Esophagus muscularis mucosa (tissue), 4 donors: ENCODE measurements at regions not wholly inside any gene's neighbourhood (a gene's known extent, or its start where the extent isn't known, plus 50 kb on each side); places are given as distances from the start of the nearest gene placed in this dataset.

ENCODE experiments used
- DNase-seq: peaks from one replicate; pipeline ENCODE4 v3.0.0-alpha.2; 2017; ENCODE audit errors: extremely low spot score
- H3K27ac ChIP-seq, 4 donors: fragments of 200-600 bp; sonication (generic); replicated peaks in 1 of 4; 1 replicate in 3 of 4; 2 replicates in 1 of 4; pipeline ENCODE4 v1.5.1; 2016 to 2019; ENCODE audit warnings: mild to moderate bottlenecking in 1 of 4
- H3K27me3 ChIP-seq, 4 donors: fragments of 200-600 bp; sonication (generic); one replicate each; pipeline versions ENCODE4 v1.5.1 to v1.6.0; 2016 to 2019
- H3K36me3 ChIP-seq, 4 donors: fragments of 200-600 bp; sonication (generic); one replicate each; pipeline ENCODE4 v1.5.1; 2016 to 2019
- H3K4me1 ChIP-seq, 4 donors: fragments of 200-600 bp; sonication (generic); one replicate each; pipeline ENCODE4 v1.5.1; 2016 to 2019
- H3K4me3 ChIP-seq, 4 donors: fragments of 200-600 bp; sonication (generic); 1 replicate in 2 of 4; 2 replicates in 2 of 4; pipeline ENCODE4 v1.5.1; 2016 to 2019; ENCODE audit warnings: mild to moderate bottlenecking in 4 of 4, moderate library complexity in 1 of 4
- H3K9me3 ChIP-seq, 4 donors: fragments of 200-600 bp; sonication (generic); 1 replicate in 3 of 4; 2 replicates in 1 of 4; pipeline ENCODE4 v1.5.1; 2016 to 2019
- CTCF ChIP-seq, 3 experiments: fragments of 200-600 bp in 2 of 3; fragments of 450-650 bp in 1 of 3; sonication (generic) in 2 of 3; IDR thresholded peaks; one replicate each; pipeline ENCODE4 v1.5.1; 2017 to 2019; ENCODE audit warnings: antibody characterized with exemption in 3 of 3, mild to moderate bottlenecking in 2 of 3, moderate library complexity in 1 of 3
- EP300 ChIP-seq: sonication (generic); formaldehyde crosslinking; IDR thresholded peaks from one replicate; pipeline ENCODE4 v1.6.1; 2017; ENCODE audit warnings: antibody characterized with exemption
- POLR2A ChIP-seq: fragments of 450-650 bp; IDR thresholded peaks from one replicate; pipeline ENCODE4 v1.6.1; 2017; ENCODE audit warnings: antibody characterized with exemption, moderate library complexity, mild to moderate bottlenecking, low read depth
- POLR2AphosphoS5 ChIP-seq, 2 donors: sonication (generic); formaldehyde crosslinking; IDR thresholded peaks; one replicate each; pipeline ENCODE4 v1.6.1; 2017; ENCODE audit warnings: antibody characterized with exemption in 2 of 2
- WGBS: methylation state at CpG from one replicate; pipeline ENCODE4 v1.1.5; 2018; 5-methylcytosine and 5-hydroxymethylcytosine counted together
- intact Hi-C: fragments of 100-400 bp; cut with DNase I; formaldehyde crosslinking; loops from one replicate; pipeline ENCODE4 v1.15.1; 2023

- 63% methylated on average over 1 of the region's 1 CpG for WGBS
Observed at GRCh38 chr10:23725548-23725947, 286.7 kb downstream of the OTUD1 start.

GRCh38 chr10:23742368-23742767 lies 303.5 kb downstream of the OTUD1 start:
- Histone ChIP-seq H3K9me3 (no peaks in the 10 kb centered on the region), H3K4me1 (no peaks in the 10 kb centered on the region), H3K27ac (no peak overlapping the region), H3K4me3 (no peak overlapping the region), H3K27me3 (no peaks in the 10 kb centered on the region), H3K36me3 (no peaks in the 10 kb centered on the region)
- DNase-seq, result no peak
- intact Hi-C loops, result no loop called here
- 86% methylated on average over 1 of the region's 2 CpGs for WGBS
- TF ChIP-seq POLR2AphosphoS5 (IDR thresholded peaks at IDR 0.05) (no peak), CTCF (IDR thresholded peaks at IDR 0.05) (no peak), POLR2A (no peak), EP300 (no peak)

More at GRCh38 chr10:23725548-23725947, 286.7 kb downstream of the OTUD1 start:
- Histone ChIP-seq H3K36me3 (no peaks in the 10 kb centered on the region), H3K4me3 (no peak overlapping the region), H3K27me3 (no peaks in the 10 kb centered on the region), H3K4me1 (no peaks in the 10 kb centered on the region), H3K27ac (no peak overlapping the region), H3K9me3 (peaks cover 0 to 9% (median 0%) of the 10 kb centered on the region in 4 donors)
- intact Hi-C loops, result no loop called here
- TF ChIP-seq EP300 (no peak), POLR2AphosphoS5 (IDR thresholded peaks at IDR 0.05) (no peak), POLR2A (no peak), CTCF (IDR thresholded peaks at IDR 0.05) (no peak)
- DNase-seq, result no peak

GRCh38 chr10:23742807-23743206 lies 303.9 kb downstream of the OTUD1 start:
- no peak overlapping the region for H3K27ac ChIP-seq
- H3K36me3 ChIP-seq, result no peaks in the 10 kb centered on the region
- WGBS, result 57% methylated on average over 1 of the region's 1 CpG
- no peaks in the 10 kb centered on the region for H3K27me3 ChIP-seq
- no peak overlapping the region for H3K4me3 ChIP-seq
- TF ChIP-seq CTCF (IDR thresholded peaks at IDR 0.05) (no peak), POLR2AphosphoS5 (IDR thresholded peaks at IDR 0.05) (no peak), EP300 (no peak), POLR2A (no peak)
- DNase-seq, result no peak
- intact Hi-C loops, result no loop called here
- H3K9me3 ChIP-seq, result no peaks in the 10 kb centered on the region
- no peaks in the 10 kb centered on the region for H3K4me1 ChIP-seq

GRCh38 chr10:23754179-23754578 lies 315.3 kb downstream of the OTUD1 start:
- Histone ChIP-seq H3K36me3 (no peaks in the 10 kb centered on the region), H3K27me3 (no peaks in the 10 kb centered on the region), H3K9me3 (no peaks in the 10 kb centered on the region), H3K4me3 (no peak overlapping the region), H3K27ac (no peak overlapping the region), H3K4me1 (no peaks in the 10 kb centered on the region)
- DNase-seq, result no peak
- TF ChIP-seq EP300, result no peak
- TF ChIP-seq POLR2A, result no peak
- TF ChIP-seq CTCF (IDR thresholded peaks at IDR 0.05), result no peak
- TF ChIP-seq POLR2AphosphoS5 (IDR thresholded peaks at IDR 0.05), result no peak
- 52% methylated on average over 2 of the region's 2 CpGs for WGBS
- intact Hi-C loops, result no loop called here

- Histone ChIP-seq H3K9me3 (no peaks in the 10 kb centered on the region), H3K36me3 (no peaks in the 10 kb centered on the region)
- 70% methylated on average over 5 of the region's 5 CpGs for WGBS
Observed at GRCh38 chr10:23754941-23755340, 316.1 kb downstream of the OTUD1 start.

More at GRCh38 chr10:23754941-23755340, 316.1 kb downstream of the OTUD1 start:
- no peak for DNase-seq
- Histone ChIP-seq H3K4me1 (no peaks in the 10 kb centered on the region), H3K4me3 (no peak overlapping the region), H3K27ac (no peak overlapping the region), H3K27me3 (no peaks in the 10 kb centered on the region)
- no peak for TF ChIP-seq POLR2AphosphoS5 (IDR thresholded peaks at IDR 0.05)
- TF ChIP-seq CTCF (IDR thresholded peaks at IDR 0.05), result no peak
- no peak for TF ChIP-seq POLR2A
- TF ChIP-seq EP300, result no peak
- intact Hi-C loops, result no loop called here
